GM23338 (cell line): ENCODE measurements at regions not wholly inside any gene's neighbourhood (a gene's known extent, or its start where the extent isn't known, plus 50 kb on each side); places are given as distances from the start of the nearest gene placed in this dataset.
"Not testable (repeated sequence)": the region's sequence is repeated elsewhere in the genome, so short reads cannot be mapped to it uniquely, and the experiment has no call there.

ENCODE experiments used
- ATAC-seq: fragments of 200-7000 bp; cut with Tn5 transposase; 3 replicates; pipeline ENCODE4 v1.9.1; 2020
- DNase-seq: peaks from one replicate; pipeline ENCODE4 v3.0.0-alpha.2; 2015; ENCODE audit warnings: low spot score
- H2AFZ ChIP-seq: fragments of 200-600 bp; sonication (generic); 2 replicates; pipeline ENCODE4 v1.8.0; 2016; ENCODE audit warnings: antibody characterized with exemption, mild to moderate bottlenecking, moderate library complexity
- H3F3A ChIP-seq: fragments of 200-600 bp; sonication (generic); replicated peaks from 2 replicates; pipeline ENCODE4 v1.8.0; 2017; ENCODE audit warnings: antibody characterized with exemption, mixed run types, low read depth
- H3K27ac ChIP-seq: fragments of 200-600 bp; sonication (generic); 2 replicates; pipeline ENCODE4 v1.6.1; 2016; ENCODE audit warnings: low read depth
- H3K27me3 ChIP-seq: fragments of 200-600 bp; sonication (generic); 2 replicates; pipeline ENCODE4 v1.8.0; 2016; ENCODE audit warnings: mild to moderate bottlenecking, mixed run types, moderate library complexity; ENCODE audit not compliant: insufficient read depth
- H3K36me3 ChIP-seq: fragments of 200-600 bp; sonication (generic); 2 replicates; pipeline ENCODE4 v1.8.0; 2016; ENCODE audit warnings: mild to moderate bottlenecking; ENCODE audit not compliant: insufficient read depth
- H3K4me1 ChIP-seq: fragments of 200-600 bp; sonication (generic); 2 replicates; pipeline ENCODE4 v1.8.0; 2016; ENCODE audit warnings: mild to moderate bottlenecking, moderate library complexity; ENCODE audit not compliant: insufficient read depth
- H3K4me2 ChIP-seq: fragments of 200-600 bp; sonication (generic); 2 replicates; pipeline ENCODE4 v1.7.1; 2017; ENCODE audit warnings: mixed run types
- H3K4me3 ChIP-seq: fragments of 200-600 bp; sonication (generic); 2 replicates; pipeline ENCODE4 v1.6.1; 2016; ENCODE audit warnings: mixed run types
- H3K79me2 ChIP-seq: fragments of 200-600 bp; sonication (generic); replicated peaks from 2 replicates; pipeline ENCODE4 v1.8.0; 2017; ENCODE audit warnings: mild to moderate bottlenecking; ENCODE audit not compliant: insufficient read depth
- H3K9me2 ChIP-seq: fragments of 200-600 bp; sonication (generic); 2 replicates; pipeline ENCODE4 v1.8.0; 2017; ENCODE audit not compliant: insufficient read depth
- H4K20me1 ChIP-seq: fragments of 200-600 bp; sonication (generic); replicated peaks from 2 replicates; pipeline ENCODE4 v1.8.0; 2017; ENCODE audit warnings: mild to moderate bottlenecking; ENCODE audit not compliant: insufficient read depth
- H3K27ac Mint-ChIP-seq: 2 replicates; pipeline ENCODE4 v1.8.0; 2020; ENCODE audit warnings: inconsistent platforms, mild to moderate bottlenecking, moderate library complexity, mixed read lengths
- H3K27me3 Mint-ChIP-seq: 3 replicates; pipeline ENCODE4 v1.8.0; 2022; ENCODE audit warnings: low read depth, mild to moderate bottlenecking, moderate library complexity, mixed read lengths, inconsistent platforms; ENCODE audit not compliant: insufficient read depth, poor library complexity
- H3K36me3 Mint-ChIP-seq: 3 replicates; pipeline ENCODE4 v1.8.0; 2021; ENCODE audit warnings: low read depth, mild to moderate bottlenecking, inconsistent platforms, moderate library complexity, mixed read lengths
- H3K4me1 Mint-ChIP-seq: 3 replicates; pipeline ENCODE4 v1.8.0; 2020; ENCODE audit warnings: mild to moderate bottlenecking, inconsistent platforms, mixed read lengths
- H3K4me3 Mint-ChIP-seq: 3 replicates; pipeline ENCODE4 v1.8.0; 2021; ENCODE audit warnings: moderate library complexity, mild to moderate bottlenecking, inconsistent platforms, mixed read lengths
- H3K9me3 Mint-ChIP-seq: 3 replicates; pipeline ENCODE4 v1.8.0; 2020; ENCODE audit warnings: moderate library complexity, mild to moderate bottlenecking, inconsistent platforms, mixed read lengths
- CREB1 ChIP-seq: fragments of 250-450 bp; sonication (Bioruptor Pico); IDR thresholded peaks from 2 replicates; pipeline ENCODE4 v1.5.0; 2020; ENCODE audit warnings: low read depth, mild to moderate bottlenecking, moderate library complexity
- EZH2phosphoT487 ChIP-seq: fragments of 200-600 bp; sonication (generic); IDR thresholded peaks from one replicate; pipeline ENCODE4 v1.8.1; 2018; ENCODE audit warnings: antibody characterized with exemption; ENCODE audit not compliant: unreplicated experiment
- JUNB ChIP-seq: IDR thresholded peaks from one replicate; pipeline ENCODE4 v1.6.1; 2016; ENCODE audit warnings: antibody characterized with exemption; ENCODE audit not compliant: unreplicated experiment
- TF ChIP-seq, protein P1 (sequence below): fragments of 250-450 bp; sonication (Bioruptor Pico); IDR thresholded peaks from 2 replicates; pipeline ENCODE4 v1.5.0; 2020; ENCODE audit warnings: mild to moderate bottlenecking, moderate library complexity

DNA sequence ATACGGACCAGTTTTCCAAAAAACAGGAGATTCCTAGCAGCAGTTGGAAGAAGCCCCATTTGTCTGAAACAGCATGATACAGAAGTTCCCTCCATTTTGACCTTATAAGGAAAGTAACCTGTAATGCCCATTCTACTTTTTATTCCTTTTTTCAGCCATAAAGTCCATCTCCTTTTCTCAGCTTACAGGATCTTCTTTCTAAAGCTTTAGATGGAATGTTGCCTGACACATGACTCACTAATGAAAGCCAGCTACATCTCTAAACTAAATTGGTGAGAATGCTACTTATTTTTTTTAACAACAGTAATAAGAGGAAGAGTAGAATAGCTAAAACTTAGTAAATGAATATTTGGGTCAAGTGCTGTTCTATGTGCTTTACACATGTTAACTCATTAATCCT is 234.1 kb downstream of the CDH26 start (continued):
- TF ChIP-seq, protein P1, sequence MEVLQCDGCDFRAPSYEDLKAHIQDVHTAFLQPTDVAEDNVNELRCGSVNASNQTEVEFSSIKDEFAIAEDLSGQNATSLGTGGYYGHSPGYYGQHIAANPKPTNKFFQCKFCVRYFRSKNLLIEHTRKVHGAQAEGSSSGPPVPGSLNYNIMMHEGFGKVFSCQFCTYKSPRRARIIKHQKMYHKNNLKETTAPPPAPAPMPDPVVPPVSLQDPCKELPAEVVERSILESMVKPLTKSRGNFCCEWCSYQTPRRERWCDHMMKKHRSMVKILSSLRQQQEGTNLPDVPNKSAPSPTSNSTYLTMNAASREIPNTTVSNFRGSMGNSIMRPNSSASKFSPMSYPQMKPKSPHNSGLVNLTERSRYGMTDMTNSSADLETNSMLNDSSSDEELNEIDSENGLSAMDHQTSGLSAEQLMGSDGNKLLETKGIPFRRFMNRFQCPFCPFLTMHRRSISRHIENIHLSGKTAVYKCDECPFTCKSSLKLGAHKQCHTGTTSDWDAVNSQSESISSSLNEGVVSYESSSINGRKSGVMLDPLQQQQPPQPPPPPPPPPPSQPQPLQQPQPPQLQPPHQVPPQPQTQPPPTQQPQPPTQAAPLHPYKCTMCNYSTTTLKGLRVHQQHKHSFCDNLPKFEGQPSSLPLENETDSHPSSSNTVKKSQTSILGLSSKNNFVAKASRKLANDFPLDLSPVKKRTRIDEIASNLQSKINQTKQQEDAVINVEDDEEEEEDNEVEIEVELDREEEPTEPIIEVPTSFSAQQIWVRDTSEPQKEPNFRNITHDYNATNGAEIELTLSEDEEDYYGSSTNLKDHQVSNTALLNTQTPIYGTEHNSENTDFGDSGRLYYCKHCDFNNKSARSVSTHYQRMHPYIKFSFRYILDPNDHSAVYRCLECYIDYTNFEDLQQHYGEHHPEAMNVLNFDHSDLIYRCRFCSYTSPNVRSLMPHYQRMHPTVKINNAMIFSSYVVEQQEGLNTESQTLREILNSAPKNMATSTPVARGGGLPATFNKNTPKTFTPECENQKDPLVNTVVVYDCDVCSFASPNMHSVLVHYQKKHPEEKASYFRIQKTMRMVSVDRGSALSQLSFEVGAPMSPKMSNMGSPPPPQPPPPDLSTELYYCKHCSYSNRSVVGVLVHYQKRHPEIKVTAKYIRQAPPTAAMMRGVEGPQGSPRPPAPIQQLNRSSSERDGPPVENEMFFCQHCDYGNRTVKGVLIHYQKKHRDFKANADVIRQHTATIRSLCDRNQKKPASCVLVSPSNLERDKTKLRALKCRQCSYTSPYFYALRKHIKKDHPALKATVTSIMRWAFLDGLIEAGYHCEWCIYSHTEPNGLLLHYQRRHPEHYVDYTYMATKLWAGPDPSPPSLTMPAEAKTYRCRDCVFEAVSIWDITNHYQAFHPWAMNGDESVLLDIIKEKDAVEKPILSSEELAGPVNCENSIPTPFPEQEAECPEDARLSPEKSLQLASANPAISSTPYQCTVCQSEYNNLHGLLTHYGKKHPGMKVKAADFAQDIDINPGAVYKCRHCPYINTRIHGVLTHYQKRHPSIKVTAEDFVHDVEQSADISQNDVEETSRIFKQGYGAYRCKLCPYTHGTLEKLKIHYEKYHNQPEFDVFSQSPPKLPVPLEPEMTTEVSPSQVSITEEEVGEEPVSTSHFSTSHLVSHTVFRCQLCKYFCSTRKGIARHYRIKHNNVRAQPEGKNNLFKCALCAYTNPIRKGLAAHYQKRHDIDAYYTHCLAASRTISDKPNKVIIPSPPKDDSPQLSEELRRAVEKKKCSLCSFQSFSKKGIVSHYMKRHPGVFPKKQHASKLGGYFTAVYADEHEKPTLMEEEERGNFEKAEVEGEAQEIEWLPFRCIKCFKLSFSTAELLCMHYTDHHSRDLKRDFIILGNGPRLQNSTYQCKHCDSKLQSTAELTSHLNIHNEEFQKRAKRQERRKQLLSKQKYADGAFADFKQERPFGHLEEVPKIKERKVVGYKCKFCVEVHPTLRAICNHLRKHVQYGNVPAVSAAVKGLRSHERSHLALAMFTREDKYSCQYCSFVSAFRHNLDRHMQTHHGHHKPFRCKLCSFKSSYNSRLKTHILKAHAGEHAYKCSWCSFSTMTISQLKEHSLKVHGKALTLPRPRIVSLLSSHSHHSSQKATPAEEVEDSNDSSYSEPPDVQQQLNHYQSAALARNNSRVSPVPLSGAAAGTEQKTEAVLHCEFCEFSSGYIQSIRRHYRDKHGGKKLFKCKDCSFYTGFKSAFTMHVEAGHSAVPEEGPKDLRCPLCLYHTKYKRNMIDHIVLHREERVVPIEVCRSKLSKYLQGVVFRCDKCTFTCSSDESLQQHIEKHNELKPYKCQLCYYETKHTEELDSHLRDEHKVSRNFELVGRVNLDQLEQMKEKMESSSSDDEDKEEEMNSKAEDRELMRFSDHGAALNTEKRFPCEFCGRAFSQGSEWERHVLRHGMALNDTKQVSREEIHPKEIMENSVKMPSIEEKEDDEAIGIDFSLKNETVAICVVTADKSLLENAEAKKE (CRISPR knock-in tag): no peak
- no peak for TF ChIP-seq EZH2phosphoT487

DNA sequence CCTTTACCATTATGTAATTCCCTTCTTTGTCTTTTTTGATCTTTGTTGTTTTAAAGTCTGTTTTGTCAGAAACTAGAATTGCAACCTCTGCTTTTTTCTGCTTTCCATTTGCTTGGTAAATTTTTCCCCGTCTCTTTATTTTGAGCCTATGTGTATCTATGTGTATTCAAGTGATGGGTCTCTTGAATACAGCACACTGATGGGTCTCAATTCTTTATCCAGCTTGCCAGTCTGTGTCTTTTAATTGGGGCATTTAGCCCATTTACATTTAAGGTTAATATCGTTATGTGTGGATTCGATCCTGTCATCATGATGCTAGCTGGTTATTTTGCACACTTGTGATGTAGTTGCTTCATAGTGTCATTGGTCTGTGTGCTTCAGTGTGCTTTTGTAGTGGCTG is 240.9 kb downstream of the CDH26 start:
- H3K4me1 ChIP-seq, ATAC-seq, H3K36me3 ChIP-seq, H3K79me2 ChIP-seq, H3K27me3 ChIP-seq, H3K27ac Mint-ChIP-seq, H3K4me2 ChIP-seq, DNase-seq, H3K27ac ChIP-seq, H3F3A ChIP-seq, H3K4me3 Mint-ChIP-seq, H3K36me3 Mint-ChIP-seq, H3K9me3 Mint-ChIP-seq, H3K4me1 Mint-ChIP-seq, H4K20me1 ChIP-seq, H3K9me2 ChIP-seq, H2AFZ ChIP-seq, H3K4me3 ChIP-seq: not testable (repeated sequence)
- peaks cover 12% of the 10 kb centered on the region for H3K27me3 Mint-ChIP-seq

DNA sequence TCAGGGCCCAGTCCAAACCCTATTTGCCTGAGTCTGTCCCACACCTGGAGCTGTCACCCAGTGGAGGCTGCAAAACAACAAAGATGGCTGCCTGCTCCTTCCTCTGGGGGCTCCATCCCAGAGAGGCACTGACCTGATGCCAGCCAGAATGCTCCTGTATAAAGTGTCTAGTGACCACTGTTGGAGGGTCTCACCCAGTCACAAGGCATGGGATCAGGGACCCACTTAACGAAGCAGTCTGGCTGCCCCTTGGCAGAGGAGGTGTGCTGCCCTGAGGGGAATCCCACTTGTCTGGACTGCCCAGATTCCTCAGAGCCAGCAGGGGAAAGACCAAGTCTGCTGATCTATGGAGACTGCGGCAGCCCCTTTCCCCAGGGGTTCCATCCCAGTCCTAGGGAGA is 241.6 kb downstream of the CDH26 start:
- Mint-ChIP-seq H3K36me3 (no peaks in the 10 kb centered on the region), H3K27ac (no peak overlapping the region), H3K27me3 (peaks cover 14% of the 10 kb centered on the region), H3K4me3 (no peak overlapping the region), H3K4me1 (peaks cover 3% of the 10 kb centered on the region; the same call in 1 of the 3 replicates), H3K9me3 (peaks cover 9% of the 10 kb centered on the region; the same call in 2 of the 3 replicates)
- no peaks in the 10 kb centered on the region for H3K79me2 ChIP-seq
- no peaks in the 10 kb centered on the region for H4K20me1 ChIP-seq
- H3K4me1 ChIP-seq: no peaks in the 10 kb centered on the region
- no peaks in the 10 kb centered on the region for H3K9me2 ChIP-seq
- no peaks in the 10 kb centered on the region for H3F3A ChIP-seq
- H3K36me3 ChIP-seq: no peaks in the 10 kb centered on the region; the same call in 1 of the 2 replicates
- no peak overlapping the region for H2AFZ ChIP-seq
- H3K27me3 ChIP-seq: no peaks in the 10 kb centered on the region
- no peak overlapping the region for H3K27ac ChIP-seq
- ATAC-seq: no peak
- no peak for DNase-seq
- no peak overlapping the region for H3K4me2 ChIP-seq
- H3K4me3 ChIP-seq: no peak overlapping the region
- TF ChIP-seq, protein P1 (CRISPR knock-in tag): no peak
- TF ChIP-seq CREB1 (CRISPR knock-in tag) (no peak), JUNB (no peak)
